ENCODE measurements at regions not wholly inside any gene's neighbourhood (a gene's known extent, or its start where the extent isn't known, plus 50 kb on each side); places are given as distances from the start of the nearest gene placed in this dataset.

GRCh38 chr10:46227936-46228562 lies 58.7 kb upstream of the ANTXRL start:
- H3K4me1 ChIP-seq (ENCODE audit: control insufficient read depth in 3 of 3, insufficient read depth in 2 of 3, low read depth in 1 of 3, low read length in 2 of 3) = no peaks in the 10 kb centered on the region
- H3K9me3 ChIP-seq (ENCODE audit: control insufficient read depth in 2 of 2, insufficient read depth in 1 of 2, low read depth in 1 of 2, low read length in 1 of 2) = peaks cover 0 to 2% of the 10 kb centered on the region in 2 donors
- no peak overlapping the region for H3K27ac ChIP-seq (ENCODE audit: low read depth in 1 of 3, low read length in 2 of 3)
- no peak for FAIRE-seq
- no peak for DNase-seq
- no peaks in the 10 kb centered on the region for H3K36me3 ChIP-seq (ENCODE audit: control insufficient read depth in 3 of 3, insufficient read depth in 2 of 3, low read depth in 1 of 3, low read length in 3 of 3)
- H3K27me3 ChIP-seq (ENCODE audit: control insufficient read depth in 3 of 3, insufficient read depth in 3 of 3, low read length in 3 of 3) = no peaks in the 10 kb centered on the region
- no peak overlapping the region for H3K4me3 ChIP-seq (ENCODE audit: low read depth in 1 of 3, low read length in 3 of 3)
- 45 to 55% (median 51%) methylated on average over 6 of the region's 6 CpGs for WGBS, 3 donors

GRCh38 chr10:46228563-46229071 lies 58.2 kb upstream of the ANTXRL start:
- no peak overlapping the region for H3K4me3 ChIP-seq (ENCODE audit: low read depth in 1 of 3, low read length in 3 of 3)
- no peaks in the 10 kb centered on the region for H3K9me3 ChIP-seq (ENCODE audit: control insufficient read depth in 2 of 2, insufficient read depth in 1 of 2, low read depth in 1 of 2, low read length in 1 of 2)
- H3K27me3 ChIP-seq (ENCODE audit: control insufficient read depth in 3 of 3, insufficient read depth in 3 of 3, low read length in 3 of 3) = no peaks in the 10 kb centered on the region
- H3K27ac ChIP-seq (ENCODE audit: low read depth in 1 of 3, low read length in 2 of 3) = no peak overlapping the region
- FAIRE-seq (no peak), DNase-seq (peak; percentile 73 to 77)
- 8 to 16% (median 15%) methylated on average over 7 of the region's 7 CpGs for WGBS, 3 donors
- H3K4me1 ChIP-seq (ENCODE audit: control insufficient read depth in 3 of 3, insufficient read depth in 2 of 3, low read depth in 1 of 3, low read length in 2 of 3) = no peaks in the 10 kb centered on the region
- H3K36me3 ChIP-seq (ENCODE audit: control insufficient read depth in 3 of 3, insufficient read depth in 2 of 3, low read depth in 1 of 3, low read length in 3 of 3) = no peaks in the 10 kb centered on the region

GRCh38 chr10:46229144-46229563 lies 57.6 kb upstream of the ANTXRL start:
- no peak for FAIRE-seq
- H3K9me3 ChIP-seq (ENCODE audit: control insufficient read depth in 2 of 2, insufficient read depth in 1 of 2, low read depth in 1 of 2, low read length in 1 of 2) = no peaks in the 10 kb centered on the region
- no peaks in the 10 kb centered on the region for H3K4me1 ChIP-seq (ENCODE audit: control insufficient read depth in 3 of 3, insufficient read depth in 2 of 3, low read depth in 1 of 3, low read length in 2 of 3)
- H3K27me3 ChIP-seq (ENCODE audit: control insufficient read depth in 3 of 3, insufficient read depth in 3 of 3, low read length in 3 of 3) = no peaks in the 10 kb centered on the region
- no peaks in the 10 kb centered on the region for H3K36me3 ChIP-seq (ENCODE audit: control insufficient read depth in 3 of 3, insufficient read depth in 2 of 3, low read depth in 1 of 3, low read length in 3 of 3)
- WGBS, 3 donors = 19 to 50% (median 29%) methylated on average over 3 of the region's 3 CpGs
- no peak overlapping the region for H3K27ac ChIP-seq (ENCODE audit: low read depth in 1 of 3, low read length in 2 of 3)
- DNase-seq = peak; percentile 43 to 63
- H3K4me3 ChIP-seq (ENCODE audit: low read depth in 1 of 3, low read length in 3 of 3) = no peak overlapping the region

- Histone ChIP-seq H3K36me3 (ENCODE audit: control insufficient read depth in 3 of 3, insufficient read depth in 2 of 3, low read depth in 1 of 3, low read length in 3 of 3) (no peaks in the 10 kb centered on the region), H3K4me3 (ENCODE audit: low read depth in 1 of 3, low read length in 3 of 3) (no peak overlapping the region), H3K9me3 (ENCODE audit: control insufficient read depth in 2 of 2, insufficient read depth in 1 of 2, low read depth in 1 of 2, low read length in 1 of 2) (no peaks in the 10 kb centered on the region), H3K27me3 (ENCODE audit: control insufficient read depth in 3 of 3, insufficient read depth in 3 of 3, low read length in 3 of 3) (no peaks in the 10 kb centered on the region), H3K4me1 (ENCODE audit: control insufficient read depth in 3 of 3, insufficient read depth in 2 of 3, low read depth in 1 of 3, low read length in 2 of 3) (no peaks in the 10 kb centered on the region), H3K27ac (ENCODE audit: low read depth in 1 of 3, low read length in 2 of 3) (no peak overlapping the region)
- DNase-seq (no peak), FAIRE-seq (no peak)
- 96 to 97% (median 96%) methylated on average over 5 of the region's 5 CpGs for WGBS, 3 donors
Observed at GRCh38 chr10:46230615-46231014, 56.2 kb upstream of the ANTXRL start.

GRCh38 chr10:46231087-46231486 lies 55.7 kb upstream of the ANTXRL start:
- Histone ChIP-seq H3K27ac (ENCODE audit: low read depth in 1 of 3, low read length in 2 of 3) (no peak overlapping the region), H3K9me3 (ENCODE audit: control insufficient read depth in 2 of 2, insufficient read depth in 1 of 2, low read depth in 1 of 2, low read length in 1 of 2) (no peaks in the 10 kb centered on the region), H3K27me3 (ENCODE audit: control insufficient read depth in 3 of 3, insufficient read depth in 3 of 3, low read length in 3 of 3) (no peaks in the 10 kb centered on the region), H3K4me3 (ENCODE audit: low read depth in 1 of 3, low read length in 3 of 3) (no peak overlapping the region), H3K36me3 (ENCODE audit: control insufficient read depth in 3 of 3, insufficient read depth in 2 of 3, low read depth in 1 of 3, low read length in 3 of 3) (no peaks in the 10 kb centered on the region), H3K4me1 (ENCODE audit: control insufficient read depth in 3 of 3, insufficient read depth in 2 of 3, low read depth in 1 of 3, low read length in 2 of 3) (no peaks in the 10 kb centered on the region)
- FAIRE-seq (no peak), DNase-seq (no peak)
- 73 to 93% (median 86%) methylated on average over 1 of the region's 1 CpG for WGBS, 3 donors

GRCh38 chr10:46232084-46232483 lies 54.7 kb upstream of the ANTXRL start:
- Histone ChIP-seq H3K4me3 (ENCODE audit: low read depth in 1 of 3, low read length in 3 of 3) (no peak overlapping the region), H3K27me3 (ENCODE audit: control insufficient read depth in 3 of 3, insufficient read depth in 3 of 3, low read length in 3 of 3) (no peaks in the 10 kb centered on the region), H3K36me3 (ENCODE audit: control insufficient read depth in 3 of 3, insufficient read depth in 2 of 3, low read depth in 1 of 3, low read length in 3 of 3) (no peaks in the 10 kb centered on the region), H3K9me3 (ENCODE audit: control insufficient read depth in 2 of 2, insufficient read depth in 1 of 2, low read depth in 1 of 2, low read length in 1 of 2) (no peaks in the 10 kb centered on the region), H3K27ac (ENCODE audit: low read depth in 1 of 3, low read length in 2 of 3) (no peak overlapping the region), H3K4me1 (ENCODE audit: control insufficient read depth in 3 of 3, insufficient read depth in 2 of 3, low read depth in 1 of 3, low read length in 2 of 3) (no peaks in the 10 kb centered on the region)
- DNase-seq (no peak), FAIRE-seq (no peak)
- 77 to 94% (median 90%) methylated on average over 2 of the region's 2 CpGs for WGBS, 3 donors

- no peaks in the 10 kb centered on the region for H3K4me1 ChIP-seq (ENCODE audit: control insufficient read depth in 3 of 3, insufficient read depth in 2 of 3, low read depth in 1 of 3, low read length in 2 of 3)
- no peak for DNase-seq
- WGBS, 3 donors = 87 to 93% (median 92%) methylated on average over 9 of the region's 9 CpGs
Observed at GRCh38 chr10:46232666-46233065, 54.1 kb upstream of the ANTXRL start.

GRCh38 chr10:46233181-46233580 lies 53.6 kb upstream of the ANTXRL start:
- no peaks in the 10 kb centered on the region for H3K36me3 ChIP-seq (ENCODE audit: control insufficient read depth in 3 of 3, insufficient read depth in 2 of 3, low read depth in 1 of 3, low read length in 3 of 3)
- H3K27ac ChIP-seq (ENCODE audit: low read depth in 1 of 3, low read length in 2 of 3) = no peak overlapping the region
- FAIRE-seq = no peak
- H3K9me3 ChIP-seq (ENCODE audit: control insufficient read depth in 2 of 2, insufficient read depth in 1 of 2, low read depth in 1 of 2, low read length in 1 of 2) = no peaks in the 10 kb centered on the region
- 71 to 86% (median 74%) methylated on average over 3 of the region's 3 CpGs for WGBS, 3 donors
- no peak for DNase-seq
- H3K4me1 ChIP-seq (ENCODE audit: control insufficient read depth in 3 of 3, insufficient read depth in 2 of 3, low read depth in 1 of 3, low read length in 2 of 3) = no peaks in the 10 kb centered on the region
- H3K4me3 ChIP-seq (ENCODE audit: low read depth in 1 of 3, low read length in 3 of 3) = no peak overlapping the region
- no peaks in the 10 kb centered on the region for H3K27me3 ChIP-seq (ENCODE audit: control insufficient read depth in 3 of 3, insufficient read depth in 3 of 3, low read length in 3 of 3)

More at GRCh38 chr10:46232666-46233065, 54.1 kb upstream of the ANTXRL start:
- no peak overlapping the region for H3K27ac ChIP-seq (ENCODE audit: low read depth in 1 of 3, low read length in 2 of 3)
- no peaks in the 10 kb centered on the region for H3K36me3 ChIP-seq (ENCODE audit: control insufficient read depth in 3 of 3, insufficient read depth in 2 of 3, low read depth in 1 of 3, low read length in 3 of 3)
- H3K9me3 ChIP-seq (ENCODE audit: control insufficient read depth in 2 of 2, insufficient read depth in 1 of 2, low read depth in 1 of 2, low read length in 1 of 2) = no peaks in the 10 kb centered on the region
- no peak for FAIRE-seq
- no peaks in the 10 kb centered on the region for H3K27me3 ChIP-seq (ENCODE audit: control insufficient read depth in 3 of 3, insufficient read depth in 3 of 3, low read length in 3 of 3)
- no peak overlapping the region for H3K4me3 ChIP-seq (ENCODE audit: low read depth in 1 of 3, low read length in 3 of 3)

GRCh38 chr10:46234026-46234425 lies 52.8 kb upstream of the ANTXRL start:
- no peaks in the 10 kb centered on the region for H3K4me1 ChIP-seq (ENCODE audit: control insufficient read depth in 3 of 3, insufficient read depth in 2 of 3, low read depth in 1 of 3, low read length in 2 of 3)
- WGBS, 3 donors = 65 to 78% (median 71%) methylated on average over 3 of the region's 3 CpGs
- FAIRE-seq = no peak
- no peak overlapping the region for H3K4me3 ChIP-seq (ENCODE audit: low read depth in 1 of 3, low read length in 3 of 3)
- DNase-seq = no peak
- H3K36me3 ChIP-seq (ENCODE audit: control insufficient read depth in 3 of 3, insufficient read depth in 2 of 3, low read depth in 1 of 3, low read length in 3 of 3) = no peaks in the 10 kb centered on the region
- H3K9me3 ChIP-seq (ENCODE audit: control insufficient read depth in 2 of 2, insufficient read depth in 1 of 2, low read depth in 1 of 2, low read length in 1 of 2) = no peaks in the 10 kb centered on the region
- H3K27ac ChIP-seq (ENCODE audit: low read depth in 1 of 3, low read length in 2 of 3) = no peak overlapping the region
- H3K27me3 ChIP-seq (ENCODE audit: control insufficient read depth in 3 of 3, insufficient read depth in 3 of 3, low read length in 3 of 3) = no peaks in the 10 kb centered on the region
